Stimulated activated CD4-positive, alpha-beta T cell treated with anti-CD3 and anti-CD28 coated beads, Interleukin-4, amount 100 ng/mL, for 1 hour (primary cell): ENCODE measurements at regions not wholly inside any gene's neighbourhood (a gene's known extent, or its start where the extent isn't known, plus 50 kb on each side); places are given as distances from the start of the nearest gene placed in this dataset.
"Not testable (repeated sequence)": the region's sequence is repeated elsewhere in the genome, so short reads cannot be mapped to it uniquely, and the experiment has no call there.

Experiments
- DNase-seq: peaks from one replicate; pipeline ENCODE4 v3.0.0-alpha.2; 2020

GRCh38 chr3:67941433-67942030 is 287.1 kb upstream of the SUCLG2 start:
- no peak for DNase-seq

GRCh38 chr3:67940210-67940952 is 286.0 kb upstream of the SUCLG2 start:
- no peak for DNase-seq

GRCh38 chr3:67937498-67938118 is 283.2 kb upstream of the SUCLG2 start:
- no peak for DNase-seq

GRCh38 chr3:67930394-67930793 is 276.0 kb upstream of the SUCLG2 start:
- not testable (repeated sequence) for DNase-seq

GRCh38 chr3:67923796-67924195 is 269.4 kb upstream of the SUCLG2 start:
- DNase-seq = no peak

- no peak for DNase-seq
Observed at GRCh38 chr3:67920969-67921368, 266.6 kb upstream of the SUCLG2 start.

- DNase-seq = no peak
Observed at GRCh38 chr3:67920311-67920710, 265.9 kb upstream of the SUCLG2 start.

- DNase-seq = no peak
Observed at GRCh38 chr3:67916353-67916752, 261.9 kb upstream of the SUCLG2 start.

GRCh38 chr3:67907735-67908134 is 253.3 kb upstream of the SUCLG2 start:
- no peak for DNase-seq

GRCh38 chr3:67906261-67906660 is 251.8 kb upstream of the SUCLG2 start:
- no peak for DNase-seq

GRCh38 chr3:67901681-67902080 is 247.3 kb upstream of the SUCLG2 start:
- no peak for DNase-seq

- DNase-seq = no peak
Observed at GRCh38 chr3:67898916-67899315, 244.5 kb upstream of the SUCLG2 start.

GRCh38 chr3:67897351-67898336 is 243.2 kb upstream of the SUCLG2 start:
- no peak for DNase-seq

GRCh38 chr3:67896130-67896529 is 241.7 kb upstream of the SUCLG2 start:
- no peak for DNase-seq

GRCh38 chr3:67894510-67894909 is 240.1 kb upstream of the SUCLG2 start:
- no peak for DNase-seq

GRCh38 chr3:67884345-67884744 is 229.9 kb upstream of the SUCLG2 start:
- no peak for DNase-seq

- DNase-seq = no peak
Observed at GRCh38 chr3:67883766-67884165, 229.4 kb upstream of the SUCLG2 start.

GRCh38 chr3:67882981-67883380 is 228.6 kb upstream of the SUCLG2 start:
- DNase-seq = no peak

GRCh38 chr3:67876261-67876660 is 221.8 kb upstream of the SUCLG2 start:
- DNase-seq = no peak

- DNase-seq = no peak
Observed at GRCh38 chr3:67875858-67876257, 221.4 kb upstream of the SUCLG2 start.

GRCh38 chr3:67875338-67875737 is 220.9 kb upstream of the SUCLG2 start:
- DNase-seq = no peak

GRCh38 chr3:67870477-67870876 is 216.1 kb upstream of the SUCLG2 start:
- DNase-seq = no peak

- DNase-seq = no peak
Observed at GRCh38 chr3:67866571-67866970, 212.2 kb upstream of the SUCLG2 start.
